Stimulated activated CD8-positive, alpha-beta memory T cell treated with anti-CD3 and anti-CD28 coated beads, Interleukin-4, amount 100 ng/mL, for 4 hours (primary cell): ENCODE measurements at regions not wholly inside any gene's neighbourhood (a gene's known extent, or its start where the extent isn't known, plus 50 kb on each side); places are given as distances from the start of the nearest gene placed in this dataset.

Experiments
- DNase-seq, 2 donors: peaks; one replicate each; pipeline ENCODE4 v3.0.0-alpha.2; 2020; ENCODE audit warnings: low read depth in 2 of 2, low spot score in 1 of 2

DNA sequence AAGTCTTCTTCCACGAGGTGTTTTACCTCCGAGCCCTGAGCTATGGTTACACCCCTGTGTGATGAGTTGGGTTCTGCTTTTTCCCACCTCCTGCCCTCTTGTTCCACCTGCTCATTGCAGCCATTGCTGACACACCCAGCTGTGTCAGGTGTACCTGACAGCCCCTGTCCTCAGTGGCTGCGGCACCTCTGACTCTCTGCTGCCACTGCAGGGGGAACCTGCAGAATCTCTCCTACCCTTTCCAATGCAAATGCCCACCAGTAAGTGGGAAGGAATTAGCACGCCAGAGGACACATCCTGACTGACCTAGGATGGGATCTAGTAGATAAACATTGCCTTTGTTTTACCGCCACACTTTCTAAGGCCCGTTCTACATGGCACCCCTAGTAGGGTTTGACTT is 600.9 kb upstream of the MKI67 start:
- no peak for DNase-seq

DNA sequence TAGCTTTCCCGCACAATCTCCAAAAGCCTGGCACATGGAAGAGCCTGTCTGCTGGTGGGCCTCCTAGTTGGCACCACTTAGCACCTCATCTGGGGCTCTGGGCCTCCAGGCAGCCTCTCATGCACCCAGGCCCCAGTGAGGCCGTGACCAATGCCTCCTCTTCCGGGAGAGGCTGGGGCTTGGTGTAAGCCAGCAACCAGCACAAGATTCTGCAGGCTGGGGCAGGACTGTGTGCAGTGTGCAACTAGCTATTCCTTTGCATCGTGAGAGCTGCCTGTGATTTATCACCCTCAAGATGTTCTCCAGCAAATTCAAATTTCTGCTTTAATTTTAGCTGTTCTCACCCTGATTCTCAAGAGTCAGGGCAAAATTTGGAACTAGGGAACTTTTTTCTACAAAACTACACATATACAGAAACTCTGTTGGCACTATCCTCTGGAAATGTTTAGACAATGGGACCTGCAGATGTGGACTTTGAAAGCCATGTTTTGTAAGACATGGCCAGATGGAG is 603.7 kb upstream of the MKI67 start:
- no peak for DNase-seq

DNA sequence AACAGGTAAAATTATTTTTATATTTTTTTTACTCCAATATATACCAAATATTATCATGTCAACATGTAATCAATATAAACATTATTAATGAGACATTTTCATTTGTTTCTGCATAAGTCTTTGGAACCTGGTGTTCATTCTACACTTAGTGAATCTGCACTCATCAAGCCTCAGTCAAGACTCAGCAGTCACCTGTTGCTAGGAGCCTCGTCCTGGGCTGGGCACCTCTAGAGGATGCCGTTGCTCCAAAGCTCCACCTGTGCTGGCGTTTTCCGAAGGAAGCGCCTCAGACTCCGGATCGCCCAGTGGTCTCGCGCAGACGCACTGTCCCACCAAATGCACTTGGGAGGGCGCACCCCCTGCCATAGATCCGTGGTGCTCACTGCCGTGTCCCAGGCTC is 604.7 kb upstream of the MKI67 start:
- DNase-seq, result no peak

DNA sequence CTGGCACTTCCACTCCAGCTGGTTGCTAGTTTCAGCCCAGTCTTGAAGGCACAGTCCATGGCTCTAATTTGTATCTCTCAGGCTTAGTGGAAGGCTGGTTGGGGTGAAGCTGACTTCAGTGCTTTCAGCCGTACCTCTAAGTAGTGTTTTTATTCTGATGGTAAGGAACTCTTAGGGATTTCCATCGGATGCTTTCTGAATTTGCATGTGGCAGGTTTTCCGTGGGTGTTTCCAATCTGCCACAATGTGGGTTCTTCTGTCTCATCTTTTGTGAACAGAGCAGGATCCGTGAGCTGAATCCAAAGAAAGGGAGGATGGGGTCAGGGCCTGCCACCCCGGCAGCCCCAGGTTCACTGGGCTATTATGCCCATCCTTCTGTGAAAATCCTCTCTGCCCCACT is 607.9 kb upstream of the MKI67 start:
- DNase-seq, result no peak

DNA sequence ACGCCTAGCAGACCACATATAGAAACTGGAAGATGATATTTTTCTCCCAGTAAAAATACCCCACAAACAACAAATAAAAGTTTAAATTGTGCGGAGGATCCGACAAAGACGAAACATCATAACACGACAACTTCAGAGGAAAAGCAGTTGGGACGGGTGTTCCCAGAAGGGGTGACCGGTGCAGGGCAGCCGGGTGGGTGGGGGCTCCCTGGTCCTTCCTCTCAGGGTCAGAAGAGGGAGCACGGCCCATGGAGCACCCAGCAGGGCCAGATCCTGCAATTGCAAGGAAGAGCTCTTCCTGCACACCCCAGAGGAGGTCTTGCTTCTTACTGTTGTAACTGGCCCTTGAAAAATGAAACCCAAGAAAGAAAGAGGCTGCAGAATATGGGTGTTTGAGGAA is 608.5 kb upstream of the MKI67 start:
- DNase-seq, result no peak

DNA sequence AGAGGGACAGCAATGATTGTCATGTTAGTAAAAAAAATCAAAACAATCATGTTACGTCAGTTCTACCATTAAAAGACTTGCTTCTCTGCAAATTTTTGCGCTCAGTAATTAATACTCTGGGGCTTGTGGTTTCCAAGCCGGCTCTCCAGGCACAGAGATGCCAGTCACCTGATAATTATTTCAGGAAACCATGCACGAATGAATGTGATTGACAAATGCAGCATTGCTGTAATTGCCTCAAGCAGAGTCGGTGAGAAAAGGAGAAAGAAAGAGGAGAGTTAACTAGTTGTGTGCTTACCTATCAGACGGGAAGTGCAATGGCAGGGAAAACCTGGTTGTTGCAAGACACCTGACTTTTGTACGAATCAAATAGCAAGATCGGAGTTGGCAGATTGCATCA is 609.8 kb upstream of the MKI67 start:
- no peak for DNase-seq

DNA sequence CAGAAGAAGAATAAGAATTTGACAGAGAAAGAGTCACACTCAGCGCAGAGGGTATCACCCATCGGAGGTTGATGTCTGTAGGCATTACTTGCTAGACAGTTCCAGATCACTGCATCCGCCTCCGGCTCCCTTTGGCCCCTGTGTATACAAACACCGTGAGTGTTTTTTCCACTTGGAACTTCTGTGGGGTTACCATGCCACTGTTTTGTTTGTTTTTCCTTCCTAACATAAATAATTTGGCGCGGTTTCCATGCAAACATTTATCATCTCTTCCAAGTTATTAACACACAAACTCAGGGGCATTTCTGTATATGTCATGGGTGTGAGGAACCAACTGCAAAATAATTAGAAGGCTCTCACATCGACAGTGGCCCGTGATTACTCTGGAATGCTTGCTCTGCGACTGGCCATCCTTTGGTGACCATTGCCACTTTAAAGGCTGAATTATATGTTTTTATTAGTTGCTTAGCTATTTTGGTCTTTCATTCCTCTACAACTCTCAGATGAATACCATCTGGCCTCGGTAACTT is 612.2 kb upstream of the MKI67 start:
- no peak for DNase-seq

DNA sequence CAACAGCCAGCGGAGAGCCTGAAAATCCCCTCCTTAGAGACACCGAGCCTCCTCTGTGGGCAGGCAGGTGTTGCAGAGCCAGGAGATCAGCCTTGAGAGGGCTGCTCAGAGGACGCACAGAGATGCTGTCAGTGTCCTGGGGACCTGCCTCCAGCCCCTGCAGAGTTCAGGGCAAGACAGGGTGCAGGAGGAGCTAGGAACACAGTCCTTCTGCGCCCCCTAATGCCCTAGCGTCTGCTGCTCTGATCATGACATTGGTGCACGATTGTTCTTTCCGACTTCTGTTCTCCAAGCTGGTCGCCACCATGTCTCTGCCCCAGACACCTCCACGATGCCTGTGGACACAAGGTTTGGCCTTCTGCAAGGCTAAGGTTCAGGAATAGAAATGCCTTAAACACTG is 613.7 kb upstream of the MKI67 start:
- DNase-seq, result no peak

DNA sequence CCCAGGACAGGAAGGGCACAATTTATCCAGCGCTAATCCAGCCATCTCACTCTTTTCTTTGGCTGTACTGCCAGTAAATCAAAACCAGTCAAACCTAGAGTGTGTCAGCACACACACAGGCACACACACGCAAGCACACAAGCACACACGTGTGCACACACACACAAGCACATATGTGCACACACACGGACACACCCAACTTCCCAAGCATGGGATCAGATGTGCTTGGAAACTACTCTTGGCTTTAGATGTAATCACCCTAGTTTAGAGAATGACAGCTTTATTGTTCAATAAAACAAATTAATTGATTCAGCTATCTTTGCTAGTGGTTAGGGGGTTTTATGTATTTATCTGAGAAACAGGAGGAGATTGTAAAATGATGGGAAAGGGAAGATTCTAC is 615.0 kb upstream of the MKI67 start:
- DNase-seq, result no peak

DNA sequence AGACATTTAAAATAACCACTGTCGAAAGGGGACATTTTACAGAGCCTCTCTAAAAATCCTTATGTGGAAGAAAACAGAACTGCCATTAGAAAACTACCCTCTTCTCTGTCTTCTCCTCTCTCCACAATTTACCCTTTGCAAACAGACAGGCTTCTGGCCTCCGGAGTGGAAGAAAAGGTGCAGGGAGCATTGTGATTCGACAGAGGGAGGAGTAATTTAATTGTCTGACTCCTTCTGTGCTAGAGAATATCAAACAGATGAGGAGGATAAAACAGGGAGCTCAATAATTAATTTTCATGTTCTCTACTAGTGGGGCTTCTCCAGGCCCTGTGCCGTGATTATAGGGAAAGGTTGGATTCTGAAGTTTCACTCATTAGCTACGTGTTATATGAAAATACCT is 615.5 kb upstream of the MKI67 start:
- DNase-seq, result no peak

DNA sequence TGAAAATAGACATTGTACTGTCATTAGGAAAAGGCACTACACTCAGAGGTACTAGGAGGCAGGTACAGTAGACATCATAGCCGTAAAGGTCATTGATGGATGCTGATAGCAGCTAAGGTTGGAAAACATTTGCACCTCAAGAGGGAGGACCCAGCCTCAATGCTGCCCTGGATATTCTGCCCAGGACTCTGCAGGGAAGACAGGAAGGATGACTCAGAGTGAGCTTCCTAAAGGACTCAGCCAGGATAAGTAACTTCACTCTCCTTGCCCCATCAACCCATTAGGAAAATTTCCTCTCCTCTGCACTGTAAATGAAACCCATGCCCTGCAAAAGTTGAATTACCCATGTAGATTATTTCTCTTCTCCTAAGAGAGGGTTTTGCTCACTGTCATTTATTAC is 617.9 kb upstream of the MKI67 start:
- no peak for DNase-seq

DNA sequence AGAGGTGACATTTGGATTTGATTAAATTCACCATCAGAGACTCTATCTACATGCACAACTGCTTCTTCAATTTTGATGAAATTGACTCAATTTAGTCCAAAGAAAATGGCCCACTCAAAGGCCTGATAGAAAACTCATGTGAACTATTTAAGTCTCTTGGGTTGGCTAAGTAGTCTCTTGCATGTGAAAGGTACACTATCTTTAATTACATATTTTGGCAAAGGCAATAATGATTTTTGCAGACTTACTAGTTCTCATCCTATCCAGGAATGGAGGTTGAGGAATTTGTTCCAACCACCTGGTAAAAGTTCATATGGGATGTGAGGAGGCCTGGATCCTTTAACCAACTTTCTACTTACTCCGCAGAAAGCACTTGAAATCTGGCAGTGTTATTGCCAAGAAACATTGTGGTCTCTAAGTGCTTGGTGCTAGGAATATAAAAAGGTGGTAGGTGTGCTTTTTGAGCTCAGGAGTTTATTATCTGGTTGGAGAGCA is 618.6 kb upstream of the MKI67 start:
- no peak for DNase-seq

DNA sequence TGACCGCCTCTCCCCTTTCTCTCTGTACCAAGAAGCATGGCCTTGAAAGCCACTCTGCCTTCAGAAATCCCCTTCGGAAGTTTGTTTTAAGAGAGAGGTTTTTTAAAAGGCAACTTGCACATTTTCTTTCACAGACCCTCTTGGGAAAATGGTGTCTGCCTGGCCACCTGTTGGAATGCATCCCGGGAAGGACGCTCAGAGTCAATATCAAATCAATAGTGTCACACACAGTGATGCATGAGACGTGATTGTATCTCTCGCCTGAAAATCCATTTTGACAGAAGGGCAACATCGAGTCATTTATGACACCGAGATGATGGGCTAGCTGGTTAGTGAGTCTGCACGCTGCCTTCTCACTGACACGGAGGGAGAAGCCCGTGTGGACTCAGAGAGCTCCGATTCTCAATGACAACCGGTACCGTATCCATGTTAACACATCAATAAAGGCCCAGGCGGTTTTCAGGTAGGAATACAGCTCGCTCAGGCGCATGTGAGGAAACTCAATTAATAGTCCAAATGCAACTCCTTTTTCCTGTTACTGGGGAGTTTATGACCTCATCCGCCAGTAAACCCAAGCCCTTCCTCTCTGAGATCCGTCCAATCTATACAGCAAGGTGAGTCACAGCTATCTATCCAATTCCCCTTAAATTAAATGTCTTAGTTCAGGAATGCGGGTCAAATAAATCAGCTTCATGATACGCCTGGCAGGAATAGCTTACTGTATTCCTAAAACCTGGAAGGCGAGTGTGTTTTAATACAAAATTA is 621.5 kb upstream of the MKI67 start:
- DNase-seq, result no peak

DNA sequence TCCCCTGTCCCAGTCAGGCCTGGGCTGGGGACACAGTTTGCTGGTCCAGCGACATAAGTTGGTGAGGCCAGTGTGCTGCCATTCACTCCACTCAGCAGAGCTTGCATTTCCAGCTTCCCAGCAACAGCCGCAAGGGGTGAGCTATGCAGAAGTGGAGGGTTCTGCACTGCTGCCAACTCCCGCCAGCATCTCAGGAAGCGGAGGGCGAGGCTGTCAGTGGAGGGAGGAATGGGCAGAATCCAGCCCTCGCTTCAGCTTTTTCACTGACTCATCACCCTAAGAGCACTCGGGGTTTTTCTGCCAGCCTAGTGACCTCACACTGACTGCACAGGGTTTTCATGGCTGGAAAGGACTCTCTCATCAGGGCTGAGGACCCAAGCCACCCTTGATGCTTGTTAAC is 625.1 kb upstream of the MKI67 start:
- DNase-seq, result no peak

DNA sequence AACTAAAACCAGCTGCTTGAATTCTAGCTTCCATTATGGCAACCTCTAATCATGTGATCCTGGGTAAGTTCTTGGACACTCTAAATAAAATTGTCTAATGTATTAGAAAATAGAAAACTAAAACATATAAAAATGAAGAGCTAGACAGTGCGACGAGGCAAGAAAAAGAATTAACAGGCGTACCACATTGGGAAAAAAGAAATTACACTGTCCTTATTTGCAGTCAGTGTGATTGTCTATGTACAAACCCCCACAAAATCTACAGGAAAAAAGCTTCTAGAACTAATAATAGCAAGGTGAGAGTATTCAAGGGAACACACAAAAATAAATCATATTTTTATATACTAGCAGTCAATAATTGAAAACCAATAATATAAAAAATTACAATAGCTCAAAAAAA is 625.6 kb upstream of the MKI67 start:
- no peak for DNase-seq

DNA sequence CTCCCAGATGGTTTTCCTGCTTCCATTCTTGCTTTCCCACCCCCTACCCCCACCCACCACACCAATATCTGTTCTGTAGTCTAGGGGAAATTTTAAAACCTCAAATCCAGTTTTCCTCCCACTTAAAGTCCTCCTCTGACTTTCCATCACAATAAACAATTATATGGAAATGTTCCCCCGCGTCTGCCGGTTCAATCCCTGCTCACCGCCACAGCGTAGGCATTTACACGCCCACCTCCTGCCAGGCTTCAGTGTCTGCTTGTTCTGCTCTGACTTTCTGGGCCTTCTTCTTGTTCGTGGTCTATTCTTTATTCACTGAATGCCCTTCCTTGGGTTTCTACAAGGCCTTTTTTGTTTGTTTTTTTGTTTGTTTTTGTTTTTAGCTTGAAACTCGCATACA is 633.0 kb upstream of the MKI67 start:
- DNase-seq, result no peak

DNA sequence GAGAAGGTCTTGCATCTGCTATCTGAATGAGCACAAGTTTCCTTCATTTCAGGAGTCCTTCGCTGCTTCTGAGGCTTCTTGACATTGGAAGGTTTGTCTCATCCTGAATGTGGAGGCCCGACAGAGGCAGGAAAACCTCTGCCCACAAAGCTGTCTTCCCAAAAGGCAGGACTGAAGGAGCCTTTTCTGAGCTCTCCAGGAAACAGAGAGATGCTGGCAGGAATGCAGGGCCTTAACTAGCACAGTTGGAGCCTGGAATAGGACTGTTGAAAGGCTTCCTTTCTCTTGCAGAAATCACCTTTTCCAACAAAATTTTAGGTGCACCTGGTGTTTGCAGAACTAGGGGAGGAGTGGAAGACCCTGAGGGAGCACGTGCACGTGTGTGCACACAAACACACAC is 637.4 kb upstream of the MKI67 start:
- DNase-seq, result no peak

DNA sequence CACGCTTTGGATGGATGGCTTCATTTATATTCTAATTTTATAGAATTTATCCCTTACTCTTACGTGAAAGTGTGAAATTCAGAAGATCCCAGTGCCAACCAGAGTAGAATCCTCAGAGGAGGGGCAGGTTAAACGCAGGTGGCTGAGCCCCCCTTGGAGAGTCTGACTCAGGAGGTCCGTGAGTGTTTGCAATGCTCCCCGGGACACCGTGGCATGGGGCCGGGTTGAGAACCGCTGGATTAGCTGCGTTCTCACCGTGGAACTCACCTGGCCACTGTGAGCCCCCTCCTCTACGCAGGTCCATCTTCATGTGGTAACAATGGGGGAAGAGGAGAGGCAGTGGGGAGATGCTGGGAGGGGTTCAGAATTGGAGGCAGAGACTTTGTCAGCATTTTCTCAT is 638.0 kb upstream of the MKI67 start:
- DNase-seq, result no peak

DNA sequence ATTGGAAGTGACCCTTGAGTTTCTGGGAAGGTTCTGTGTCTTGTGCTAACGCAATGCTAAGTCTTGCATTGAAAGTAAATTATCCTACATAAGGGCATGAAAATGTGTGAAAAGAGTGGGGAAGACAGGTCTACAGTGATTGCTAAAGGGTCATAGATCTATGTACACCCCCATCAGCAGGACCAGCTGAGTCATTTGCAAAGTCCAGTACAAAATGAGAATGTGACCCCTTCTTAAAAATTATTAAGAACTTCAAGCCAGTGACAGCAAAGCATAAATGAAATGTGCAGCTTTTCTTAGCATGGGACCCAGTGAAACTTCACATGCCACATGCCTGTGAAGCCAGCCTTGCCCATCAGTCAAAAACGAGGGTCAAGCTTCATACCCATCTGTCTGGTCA is 640.7 kb upstream of the MKI67 start:
- no peak for DNase-seq

DNA sequence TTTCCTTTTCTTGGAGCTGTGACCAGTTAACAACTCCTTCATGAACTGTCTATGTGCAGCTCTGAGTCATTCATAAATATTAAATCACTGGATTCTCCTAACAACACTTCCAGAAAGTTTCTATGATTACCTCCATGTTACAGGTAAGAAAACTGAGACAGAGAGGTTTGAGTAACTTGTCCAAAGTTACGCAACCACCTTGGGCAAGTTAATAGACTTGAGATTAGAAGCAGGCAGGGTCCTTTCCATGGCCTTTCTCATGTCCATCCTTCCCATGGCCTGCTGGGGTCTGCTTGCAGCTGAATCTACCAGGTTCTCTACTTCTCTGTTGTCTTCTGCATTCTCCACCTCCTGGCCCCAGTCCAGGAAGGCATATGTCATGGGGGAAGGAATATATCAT is 648.8 kb upstream of the MKI67 start:
- no peak for DNase-seq

DNA sequence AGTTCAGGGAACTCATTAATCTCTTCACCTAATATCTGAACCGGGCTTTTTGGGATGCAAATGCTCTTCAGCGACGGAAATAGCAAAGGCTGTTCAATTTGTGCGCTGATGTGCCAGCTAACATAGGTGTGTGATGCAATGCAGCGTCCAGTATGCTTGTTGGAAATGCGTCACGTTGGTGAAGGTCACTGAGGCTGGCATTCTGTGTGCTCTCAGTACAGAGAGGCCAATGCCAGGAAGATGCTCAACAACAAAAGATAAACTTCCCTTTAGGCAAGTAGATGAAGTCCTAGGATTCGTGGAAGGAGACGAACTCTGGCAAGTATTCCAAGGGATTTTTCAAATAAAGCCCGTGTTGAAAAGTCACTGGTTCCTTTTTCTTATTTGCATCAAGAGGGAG is 649.5 kb upstream of the MKI67 start:
- no peak for DNase-seq

DNA sequence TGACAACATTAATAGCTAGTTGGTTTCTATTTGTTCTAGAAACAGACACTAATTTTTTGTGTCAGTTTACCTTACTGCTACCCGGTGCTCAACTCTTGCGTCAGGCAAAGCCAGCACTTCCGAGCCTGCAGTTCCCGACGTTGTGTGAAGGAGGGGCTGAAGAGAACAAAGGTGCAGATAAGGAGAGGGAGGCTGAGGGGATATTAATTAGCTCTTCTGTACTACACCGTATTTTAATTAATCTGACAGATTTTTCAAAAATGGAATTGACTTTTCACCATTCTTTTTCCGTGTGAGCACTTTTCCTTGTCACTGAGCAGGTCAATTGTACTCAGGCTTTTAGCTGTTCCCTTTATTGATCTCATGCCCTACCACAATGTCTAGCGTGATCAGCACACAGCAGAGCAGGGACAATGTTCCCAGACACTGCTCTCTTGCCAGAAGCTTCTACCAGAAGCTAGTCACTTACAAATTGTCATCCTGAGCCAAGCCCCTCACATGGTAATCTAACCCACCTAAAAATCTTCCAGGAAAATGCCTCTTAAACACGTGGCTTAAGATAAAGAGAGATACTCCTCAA is 650.5 kb upstream of the MKI67 start:
- no peak for DNase-seq

DNA sequence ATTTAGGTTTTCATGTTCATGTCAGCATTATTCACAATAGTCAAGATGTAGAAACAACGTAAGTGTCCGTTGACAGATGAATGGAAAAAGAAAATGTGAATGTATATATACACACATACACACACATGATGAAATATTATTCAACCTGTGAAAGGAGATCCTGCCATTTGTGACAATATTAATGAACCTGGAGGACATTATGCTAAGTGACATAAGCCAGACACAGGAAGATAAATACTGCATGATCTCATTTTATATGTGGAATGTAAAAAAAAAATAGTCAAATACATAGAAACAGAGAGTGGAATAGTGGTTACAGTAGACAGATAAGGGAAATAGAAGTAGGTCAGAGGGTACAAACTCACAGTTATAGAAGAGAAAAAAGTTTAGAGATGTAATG is 651.1 kb upstream of the MKI67 start:
- DNase-seq, result no peak
